HCT116 (cell line): ENCODE measurements at regions not wholly inside any gene's neighbourhood (a gene's known extent, or its start where the extent isn't known, plus 50 kb on each side); places are given as distances from the start of the nearest gene placed in this dataset.

Source experiments
- ATAC-seq: fragments of 200-7000 bp; cut with Tn5 transposase; 2 replicates; pipeline ENCODE4 v1.9.1; 2020; ENCODE audit warnings: mild to moderate bottlenecking, moderate library complexity
- BruUV-seq: library from RNA; stranded (reverse); fragments of 400-500 nt; replicated peaks from 2 replicates; lab custom pipeline; 2021; lab: Mats Ljungman, UMichigan
- CTCF ChIA-PET: fragments of 300-600 bp; sonication (Branson Sonifier 250); formaldehyde crosslinking; loops from one replicate; lab custom pipeline; 2021; ENCODE audit warnings: antibody characterized with exemption; lab: Charles Lee
- POLR2A ChIA-PET: fragments of 300-600, 350-600 bp; sonication (Branson Sonifier 250); formaldehyde crosslinking; loops from one replicate; lab custom pipeline; 2021; ENCODE audit warnings: antibody characterized with exemption; lab: Charles Lee
- RAD21 ChIA-PET, 2 experiments: fragments of 300-600 bp; sonication (Branson Sonifier 250); formaldehyde crosslinking; loops; one replicate each; lab custom pipeline; 2023; ENCODE audit warnings: low total read pairs in 2 of 2; ENCODE audit not compliant: uncharacterized antibody in 2 of 2, unreplicated experiment in 2 of 2, low non-redundant PET in 1 of 2; lab: Charles Lee
- DNase-seq: peaks from one replicate; pipeline ENCODE4 v3.0.0-alpha.2; 2010; ENCODE audit warnings: low read depth, low spot score
- H2AFZ ChIP-seq: fragments of 200-600 bp; shearing (Covaris generic), sonication (generic); 2 replicates; pipeline ENCODE4 v1.6.1; 2017; ENCODE audit warnings: low read depth, mixed run types, mixed read lengths, antibody characterized with exemption, low read length; ENCODE audit not compliant: poor library complexity, severe bottlenecking
- H3K27ac ChIP-seq: 2 replicates; pipeline ENCODE4 v1.5.1; 2012; ENCODE audit warnings: low read depth, low read length
- H3K27me3 ChIP-seq: fragments of 200-600 bp; sonication (generic); 2 replicates; pipeline ENCODE4 v1.6.1; 2016; ENCODE audit warnings: mixed run types, low read length, mixed read lengths; ENCODE audit not compliant: insufficient read depth
- H3K36me3 ChIP-seq, 2 experiments: fragments of 200-500 bp in 1 of 2; fragments of 200-600 bp in 1 of 2; sonication (Bioruptor generic) in 1 of 2; sonication (generic) in 1 of 2; 2 replicates each; pipeline versions ENCODE4 v1.5.1 to v1.6.1; 2014 to 2016; ENCODE audit warnings: low read length in 2 of 2, inconsistent platforms in 1 of 2, mixed read lengths in 1 of 2, mixed run types in 1 of 2; ENCODE audit not compliant: insufficient read depth in 2 of 2, control insufficient read depth in 1 of 2
- H3K4me1 ChIP-seq, 2 experiments: fragments of 200-600 bp in 1 of 2; sonication (generic) in 1 of 2; 2 replicates each; pipeline versions ENCODE4 v1.5.1 to v1.6.1; 2012 to 2017; ENCODE audit warnings: low read length in 2 of 2, inconsistent platforms in 1 of 2, mild to moderate bottlenecking in 1 of 2, mixed read lengths in 1 of 2, mixed run types in 1 of 2, moderate library complexity in 1 of 2; ENCODE audit not compliant: insufficient read depth in 2 of 2, control insufficient read depth in 1 of 2
- H3K4me2 ChIP-seq: fragments of 200-600 bp; sonication (generic); 2 replicates; pipeline ENCODE4 v1.6.1; 2017; ENCODE audit warnings: mixed run types, low read length, mixed read lengths
- H3K4me3 ChIP-seq, 2 experiments: fragments of 200-600 bp in 1 of 2; sonication (generic) in 1 of 2; replicated peaks in 1 of 2; 2 replicates each; pipeline ENCODE4 v1.5.1; 2011 to 2016; ENCODE audit warnings: low read length in 2 of 2, control low read depth in 1 of 2, low read depth in 1 of 2, mild to moderate bottlenecking in 1 of 2, mixed read lengths in 1 of 2, mixed run types in 1 of 2
- H3K79me2 ChIP-seq: fragments of 200-600 bp; sonication (generic); 2 replicates; pipeline ENCODE4 v1.6.1; 2017; ENCODE audit warnings: mild to moderate bottlenecking, mixed run types, low read length, moderate library complexity, mixed read lengths; ENCODE audit not compliant: insufficient read depth
- H3K9ac ChIP-seq: fragments of 200-600 bp; sonication (generic); 2 replicates; pipeline ENCODE4 v1.6.1; 2016; ENCODE audit warnings: low read length, mixed read lengths
- H3K9me2 ChIP-seq: fragments of 200-600 bp; sonication (generic), shearing (Covaris generic); 2 replicates; pipeline ENCODE4 v1.6.1; 2017; ENCODE audit warnings: mixed run types, mild to moderate bottlenecking, moderate library complexity; ENCODE audit not compliant: insufficient read depth
- H3K9me3 ChIP-seq, 2 experiments: fragments of 200-500 bp in 1 of 2; fragments of 200-600 bp in 1 of 2; sonication (Bioruptor generic) in 1 of 2; sonication (generic) in 1 of 2; 2 replicates each; pipeline ENCODE4 v1.6.1; 2014 to 2017; ENCODE audit warnings: low read length in 2 of 2, mixed read lengths in 2 of 2, inconsistent platforms in 1 of 2, low read depth in 1 of 2, mild to moderate bottlenecking in 1 of 2, mixed run types in 1 of 2, moderate library complexity in 1 of 2; ENCODE audit not compliant: control insufficient read depth in 1 of 2, insufficient read depth in 1 of 2
- H4K20me1 ChIP-seq: fragments of 200-600 bp; sonication (generic), shearing (Covaris generic); 2 replicates; pipeline ENCODE4 v1.6.1; 2017; ENCODE audit warnings: mixed run types, mild to moderate bottlenecking, moderate library complexity; ENCODE audit not compliant: insufficient read depth
- EZH2 ChIP-seq: fragments of 200-600 bp; sonication (generic); IDR thresholded peaks from 2 replicates; pipeline ENCODE4 v1.6.1; 2017; ENCODE audit warnings: antibody characterized with exemption, mixed run types
- SP1 ChIP-seq: IDR thresholded peaks from 2 replicates; pipeline ENCODE4 v1.6.1; 2012; ENCODE audit warnings: low read depth
- intact Hi-C: fragments of 100-400 bp; cut with micrococcal nuclease; formaldehyde crosslinking; loops from 2 replicates; pipeline ENCODE4 v1.10.0; 2022

GRCh38 chr20:23138226-23138625 is 52.1 kb upstream of the CD93 start:
- Histone ChIP-seq H3K9me3 (no peaks in the 10 kb centered on the region), H3K4me1 (peaks cover 7 to 43% of the 10 kb centered on the region in 2 experiments; a peak in 3 of 4 replicates), H3K36me3 (no peaks in the 10 kb centered on the region), H3K9me2 (no peaks in the 10 kb centered on the region), H3K27ac (no peak overlapping the region), H3K4me3 (no peak overlapping the region), H3K79me2 (no peaks in the 10 kb centered on the region), H3K9ac (no peak overlapping the region), H2AFZ (no peak overlapping the region), H3K4me2 (no peak overlapping the region), H4K20me1 (no peaks in the 10 kb centered on the region), H3K27me3 (no peaks in the 10 kb centered on the region)
- BruUV-seq: no TSS peak
- DNase-seq: no peak
- no peak for ATAC-seq
- intact Hi-C loops: no loop called here
- CTCF ChIA-PET: no interaction called here
- POLR2A ChIA-PET: no interaction called here
- RAD21 ChIA-PET: no interaction called here
- TF ChIP-seq EZH2: no peak

- no peaks in the 10 kb centered on the region for H3K36me3 ChIP-seq
- no peak overlapping the region for H3K4me3 ChIP-seq
- H3K27ac ChIP-seq: no peak overlapping the region
- ATAC-seq (peak; percentile 91), DNase-seq (no peak)
- no peaks in the 10 kb centered on the region for H3K79me2 ChIP-seq
- no peaks in the 10 kb centered on the region for H3K9me3 ChIP-seq
- no peaks in the 10 kb centered on the region for H3K27me3 ChIP-seq
- no peaks in the 10 kb centered on the region for H4K20me1 ChIP-seq
- CTCF ChIA-PET: no interaction called here
- peaks cover 0 to 32% of the 10 kb centered on the region in 2 experiments; a peak in 2 of 4 replicates for H3K4me1 ChIP-seq
- POLR2A ChIA-PET: no interaction called here
- intact Hi-C loops: no loop called here
- no peak overlapping the region for H2AFZ ChIP-seq
- peak; percentile 39 for TF ChIP-seq SP1
- TF ChIP-seq EZH2: no peak
- BruUV-seq: no TSS peak
- RAD21 ChIA-PET: no interaction called here
- no peaks in the 10 kb centered on the region for H3K9me2 ChIP-seq
- peak overlapping the region; percentile 31; the same call in 1 of the 2 replicates for H3K9ac ChIP-seq
- H3K4me2 ChIP-seq: peak overlapping the region; percentile 58
These were observed 51.0 kb upstream of the CD93 start for GRCh38 chr20:23136893-23137745.
